Esophagus muscularis mucosa (tissue), 4 donors: ENCODE measurements at regions not wholly inside any gene's neighbourhood (a gene's known extent, or its start where the extent isn't known, plus 50 kb on each side); places are given as distances from the start of the nearest gene placed in this dataset.

Experiments
- DNase-seq: peaks from one replicate; pipeline ENCODE4 v3.0.0-alpha.2; 2017; ENCODE audit errors: extremely low spot score
- H3K27ac ChIP-seq, 4 donors: fragments of 200-600 bp; sonication (generic); replicated peaks in 1 of 4; 1 replicate in 3 of 4; 2 replicates in 1 of 4; pipeline ENCODE4 v1.5.1; 2016 to 2019; ENCODE audit warnings: mild to moderate bottlenecking in 1 of 4
- H3K27me3 ChIP-seq, 4 donors: fragments of 200-600 bp; sonication (generic); one replicate each; pipeline versions ENCODE4 v1.5.1 to v1.6.0; 2016 to 2019
- H3K36me3 ChIP-seq, 4 donors: fragments of 200-600 bp; sonication (generic); one replicate each; pipeline ENCODE4 v1.5.1; 2016 to 2019
- H3K4me1 ChIP-seq, 4 donors: fragments of 200-600 bp; sonication (generic); one replicate each; pipeline ENCODE4 v1.5.1; 2016 to 2019
- H3K4me3 ChIP-seq, 4 donors: fragments of 200-600 bp; sonication (generic); 1 replicate in 2 of 4; 2 replicates in 2 of 4; pipeline ENCODE4 v1.5.1; 2016 to 2019; ENCODE audit warnings: mild to moderate bottlenecking in 4 of 4, moderate library complexity in 1 of 4
- H3K9me3 ChIP-seq, 4 donors: fragments of 200-600 bp; sonication (generic); 1 replicate in 3 of 4; 2 replicates in 1 of 4; pipeline ENCODE4 v1.5.1; 2016 to 2019
- CTCF ChIP-seq, 3 experiments: fragments of 200-600 bp in 2 of 3; fragments of 450-650 bp in 1 of 3; sonication (generic) in 2 of 3; IDR thresholded peaks; one replicate each; pipeline ENCODE4 v1.5.1; 2017 to 2019; ENCODE audit warnings: antibody characterized with exemption in 3 of 3, mild to moderate bottlenecking in 2 of 3, moderate library complexity in 1 of 3
- EP300 ChIP-seq: sonication (generic); formaldehyde crosslinking; IDR thresholded peaks from one replicate; pipeline ENCODE4 v1.6.1; 2017; ENCODE audit warnings: antibody characterized with exemption
- POLR2A ChIP-seq: fragments of 450-650 bp; IDR thresholded peaks from one replicate; pipeline ENCODE4 v1.6.1; 2017; ENCODE audit warnings: antibody characterized with exemption, moderate library complexity, mild to moderate bottlenecking, low read depth
- POLR2AphosphoS5 ChIP-seq, 2 donors: sonication (generic); formaldehyde crosslinking; IDR thresholded peaks; one replicate each; pipeline ENCODE4 v1.6.1; 2017; ENCODE audit warnings: antibody characterized with exemption in 2 of 2
- whole genome bisulfite sequencing: methylation state at CpG from one replicate; pipeline ENCODE4 v1.1.5; 2018; 5-methylcytosine and 5-hydroxymethylcytosine counted together
- intact Hi-C: fragments of 100-400 bp; cut with DNase I; formaldehyde crosslinking; loops from one replicate; pipeline ENCODE4 v1.15.1; 2023

DNA sequence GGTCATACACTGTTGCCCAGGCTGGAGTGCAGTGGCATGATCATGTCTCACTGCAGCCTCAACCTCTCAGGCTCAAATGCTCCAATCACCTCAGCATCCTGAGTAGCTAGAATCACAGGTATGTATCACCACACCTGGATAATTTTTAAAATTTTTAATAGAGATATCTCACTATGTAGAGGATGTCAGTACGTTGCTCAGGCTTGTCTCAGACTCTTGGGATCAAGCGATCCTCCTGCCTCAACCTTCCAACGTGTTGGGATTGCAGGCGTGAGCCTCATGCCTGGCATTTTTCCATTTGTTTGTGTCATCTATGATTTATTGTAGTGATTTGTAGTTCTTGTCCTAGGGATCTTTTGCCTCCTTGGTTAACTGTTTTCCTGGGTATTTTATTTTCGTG is 985.2 kb upstream of the B3GALT2 start:
- Histone ChIP-seq H3K36me3 (no peaks in the 10 kb centered on the region), H3K27me3 (no peaks in the 10 kb centered on the region), H3K4me1 (no peaks in the 10 kb centered on the region), H3K4me3 (no peak overlapping the region), H3K9me3 (no peaks in the 10 kb centered on the region), H3K27ac (no peak overlapping the region)
- 89% methylated on average over 5 of the region's 5 CpGs for WGBS
- intact Hi-C loops: no loop called here
- TF ChIP-seq POLR2A: no peak
- no peak for TF ChIP-seq EP300
- no peak for TF ChIP-seq CTCF (IDR thresholded peaks at IDR 0.05)
- TF ChIP-seq POLR2AphosphoS5 (IDR thresholded peaks at IDR 0.05): no peak
- DNase-seq: no peak

GRCh38 chr1:194167956-194168640 is 981.7 kb upstream of the B3GALT2 start:
- no peak for TF ChIP-seq POLR2AphosphoS5 (IDR thresholded peaks at IDR 0.05)
- no peak for TF ChIP-seq EP300
- no peak for TF ChIP-seq POLR2A
- TF ChIP-seq CTCF (IDR thresholded peaks at IDR 0.05): no peak
- no peak for DNase-seq
- H3K27ac ChIP-seq: no peak overlapping the region
- WGBS: 70% methylated on average over 4 of the region's 4 CpGs
- no peaks in the 10 kb centered on the region for H3K4me1 ChIP-seq
- no peaks in the 10 kb centered on the region for H3K9me3 ChIP-seq
- H3K4me3 ChIP-seq: no peak overlapping the region
- intact Hi-C loops: no loop called here
- H3K27me3 ChIP-seq: no peaks in the 10 kb centered on the region
- H3K36me3 ChIP-seq: no peaks in the 10 kb centered on the region

DNA sequence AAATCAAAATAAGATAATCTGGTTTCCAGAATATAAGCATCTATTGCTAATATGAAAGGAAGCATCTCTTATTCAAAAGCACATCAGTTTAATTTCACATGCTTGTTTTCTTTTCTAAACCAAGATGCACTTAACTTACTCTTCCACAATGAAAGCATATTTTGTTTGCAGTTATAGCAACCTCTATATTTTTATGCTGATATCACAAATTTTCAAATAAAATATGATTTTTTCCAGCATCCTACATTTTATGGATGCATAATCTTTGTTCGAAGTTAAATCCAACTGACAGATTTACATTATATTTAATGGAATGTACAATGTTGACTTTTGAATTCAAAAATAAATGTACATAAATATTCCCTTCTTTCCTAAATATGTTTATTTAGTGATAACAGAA is 978.3 kb upstream of the B3GALT2 start:
- TF ChIP-seq EP300 (no peak), POLR2AphosphoS5 (IDR thresholded peaks at IDR 0.05) (no peak), POLR2A (no peak), CTCF (IDR thresholded peaks at IDR 0.05) (no peak)
- intact Hi-C loops: no loop called here

GRCh38 chr1:194161591-194161990 is 975.2 kb upstream of the B3GALT2 start:
- 79% methylated on average over 1 of the region's 1 CpG for WGBS
- Histone ChIP-seq H3K4me1 (no peaks in the 10 kb centered on the region), H3K27ac (no peak overlapping the region), H3K27me3 (no peaks in the 10 kb centered on the region), H3K4me3 (no peak overlapping the region), H3K36me3 (no peaks in the 10 kb centered on the region), H3K9me3 (peaks cover 0 to 8% (median 0%) of the 10 kb centered on the region in 4 donors)
- DNase-seq: no peak
- TF ChIP-seq CTCF (IDR thresholded peaks at IDR 0.05): no peak
- intact Hi-C loops: no loop called here

More for the DNA sequence above, 978.3 kb upstream of the B3GALT2 start:
- Histone ChIP-seq H3K4me1 (no peaks in the 10 kb centered on the region), H3K27me3 (no peaks in the 10 kb centered on the region), H3K27ac (no peak overlapping the region), H3K36me3 (no peaks in the 10 kb centered on the region), H3K9me3 (no peaks in the 10 kb centered on the region), H3K4me3 (no peak overlapping the region)
- 89% methylated on average over 1 of the region's 1 CpG for WGBS
- no peak for DNase-seq

DNA sequence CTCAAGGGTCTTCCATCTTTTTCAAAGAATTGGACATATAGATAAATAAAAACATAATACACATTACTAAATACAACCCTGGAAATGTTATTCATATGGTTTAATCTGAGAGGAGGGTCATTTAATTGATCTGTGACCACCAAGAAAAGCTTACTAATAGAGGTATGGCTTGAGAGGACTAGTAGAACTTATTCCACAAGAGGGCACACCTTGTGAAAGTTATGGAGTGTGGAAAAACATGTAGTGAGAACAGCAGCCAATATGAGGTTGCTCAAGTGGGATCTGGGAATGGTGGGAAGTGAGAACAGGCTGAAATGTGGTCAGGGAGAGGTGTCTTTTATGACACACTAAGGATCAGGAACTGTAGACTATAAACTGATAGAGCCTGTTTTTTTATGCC is 973.5 kb upstream of the B3GALT2 start:
- peaks cover 0 to 8% (median 0%) of the 10 kb centered on the region in 4 donors for H3K9me3 ChIP-seq
- H3K4me1 ChIP-seq: no peaks in the 10 kb centered on the region
- DNase-seq: no peak
- H3K27ac ChIP-seq: no peak overlapping the region
- H3K4me3 ChIP-seq: no peak overlapping the region
- H3K36me3 ChIP-seq: no peaks in the 10 kb centered on the region
- H3K27me3 ChIP-seq: no peaks in the 10 kb centered on the region
- TF ChIP-seq POLR2A: no peak
- no peak for TF ChIP-seq CTCF (IDR thresholded peaks at IDR 0.05)
- TF ChIP-seq EP300: no peak
- TF ChIP-seq POLR2AphosphoS5 (IDR thresholded peaks at IDR 0.05): no peak
- intact Hi-C loops: no loop called here
